ENCODE measurements at regions not wholly inside any gene's neighbourhood (a gene's known extent, or its start where the extent isn't known, plus 50 kb on each side); places are given as distances from the start of the nearest gene placed in this dataset.

- TF ChIP-seq REST (IDR thresholded peaks at IDR 0.05; ENCODE audit: insufficient replicate concordance, low read depth) (no peak), GABPA (IDR thresholded peaks at IDR 0.05; ENCODE audit: low read depth) (no peak), SPI1 (IDR thresholded peaks at IDR 0.05; ENCODE audit: borderline replicate concordance, low read depth) (no peak), POLR2AphosphoS5 (IDR thresholded peaks at IDR 0.05; ENCODE audit: low read depth) (no peak)
- TF ChIP-seq, protein P1, sequence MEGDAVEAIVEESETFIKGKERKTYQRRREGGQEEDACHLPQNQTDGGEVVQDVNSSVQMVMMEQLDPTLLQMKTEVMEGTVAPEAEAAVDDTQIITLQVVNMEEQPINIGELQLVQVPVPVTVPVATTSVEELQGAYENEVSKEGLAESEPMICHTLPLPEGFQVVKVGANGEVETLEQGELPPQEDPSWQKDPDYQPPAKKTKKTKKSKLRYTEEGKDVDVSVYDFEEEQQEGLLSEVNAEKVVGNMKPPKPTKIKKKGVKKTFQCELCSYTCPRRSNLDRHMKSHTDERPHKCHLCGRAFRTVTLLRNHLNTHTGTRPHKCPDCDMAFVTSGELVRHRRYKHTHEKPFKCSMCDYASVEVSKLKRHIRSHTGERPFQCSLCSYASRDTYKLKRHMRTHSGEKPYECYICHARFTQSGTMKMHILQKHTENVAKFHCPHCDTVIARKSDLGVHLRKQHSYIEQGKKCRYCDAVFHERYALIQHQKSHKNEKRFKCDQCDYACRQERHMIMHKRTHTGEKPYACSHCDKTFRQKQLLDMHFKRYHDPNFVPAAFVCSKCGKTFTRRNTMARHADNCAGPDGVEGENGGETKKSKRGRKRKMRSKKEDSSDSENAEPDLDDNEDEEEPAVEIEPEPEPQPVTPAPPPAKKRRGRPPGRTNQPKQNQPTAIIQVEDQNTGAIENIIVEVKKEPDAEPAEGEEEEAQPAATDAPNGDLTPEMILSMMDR (IDR thresholded peaks at IDR 0.05; ENCODE audit: insufficient read depth, low read length) = no peak
These were observed 1131.0 kb downstream of the BCL11B start for GRCh38 chr14:98140862-98141530.

GRCh38 chr14:98143566-98143965 is 1128.4 kb downstream of the BCL11B start:
- Histone ChIP-seq H3K27me3 (ENCODE audit: insufficient read depth, poor library complexity, severe bottlenecking) (peaks cover 4% of the 10 kb centered on the region), H3K27ac (replicated peaks) (no peak overlapping the region)
- no peak for TF ChIP-seq POLR2AphosphoS5 (IDR thresholded peaks at IDR 0.05; ENCODE audit: low read depth)
- TF ChIP-seq SPI1 (IDR thresholded peaks at IDR 0.05; ENCODE audit: borderline replicate concordance, low read depth) = no peak
- TF ChIP-seq GABPA (IDR thresholded peaks at IDR 0.05; ENCODE audit: low read depth) = no peak

More at GRCh38 chr14:98140862-98141530, 1131.0 kb downstream of the BCL11B start:
- H3K4me3 ChIP-seq (replicated peaks; ENCODE audit: insufficient read depth, low read length) = no peak overlapping the region
- no peak for DNase-seq (ENCODE audit: low read depth in 1 of 2, low spot score in 1 of 2)
- no peak overlapping the region for H3K27ac ChIP-seq (replicated peaks)
- H3K27me3 ChIP-seq (ENCODE audit: insufficient read depth, poor library complexity, severe bottlenecking) = peaks cover 4% of the 10 kb centered on the region

GRCh38 chr14:98144964-98145363 is 1127.0 kb downstream of the BCL11B start:
- H3K4me3 ChIP-seq (replicated peaks; ENCODE audit: insufficient read depth, low read length) = no peak overlapping the region
- DNase-seq (ENCODE audit: low read depth in 1 of 2, low spot score in 1 of 2) = no peak
- TF ChIP-seq, protein P1 (IDR thresholded peaks at IDR 0.05; ENCODE audit: insufficient read depth, low read length) = no peak
- no peak for TF ChIP-seq REST (IDR thresholded peaks at IDR 0.05; ENCODE audit: insufficient replicate concordance, low read depth)
- peaks cover 4% of the 10 kb centered on the region for H3K27me3 ChIP-seq (ENCODE audit: insufficient read depth, poor library complexity, severe bottlenecking)
- no peak overlapping the region for H3K27ac ChIP-seq (replicated peaks)

More at GRCh38 chr14:98143566-98143965, 1128.4 kb downstream of the BCL11B start:
- no peak for DNase-seq (ENCODE audit: low read depth in 1 of 2, low spot score in 1 of 2)
- H3K4me3 ChIP-seq (replicated peaks; ENCODE audit: insufficient read depth, low read length) = no peak overlapping the region

- no peak for TF ChIP-seq REST (IDR thresholded peaks at IDR 0.05; ENCODE audit: insufficient replicate concordance, low read depth)
- no peak for TF ChIP-seq GABPA (IDR thresholded peaks at IDR 0.05; ENCODE audit: low read depth)
- no peak for TF ChIP-seq SPI1 (IDR thresholded peaks at IDR 0.05; ENCODE audit: borderline replicate concordance, low read depth)
- H3K4me3 ChIP-seq (replicated peaks; ENCODE audit: insufficient read depth, low read length) = no peak overlapping the region
- no peak overlapping the region for H3K27ac ChIP-seq (replicated peaks)
- peaks cover 2% of the 10 kb centered on the region for H3K27me3 ChIP-seq (ENCODE audit: insufficient read depth, poor library complexity, severe bottlenecking)
- no peak for DNase-seq (ENCODE audit: low read depth in 1 of 2, low spot score in 1 of 2)
These were observed 1125.6 kb downstream of the BCL11B start for GRCh38 chr14:98146416-98146815.
